Fibroblast of lung (primary cell): ENCODE measurements at regions not wholly inside any gene's neighbourhood (a gene's known extent, or its start where the extent isn't known, plus 50 kb on each side); places are given as distances from the start of the nearest gene placed in this dataset.

Experiments used
- DNase-seq, 2 donors: peaks; one replicate each; pipeline versions ENCODE4 v3.0.0 to v3.0.0-alpha.2; 2010; ENCODE audit warnings: low read depth in 2 of 2
- H2AFZ ChIP-seq: 2 replicates; pipeline ENCODE4 v1.5.1; 2012; ENCODE audit warnings: low read length, control low read depth, inconsistent platforms
- H3K27ac ChIP-seq: 2 replicates; pipeline ENCODE4 v1.5.1; 2011; ENCODE audit warnings: low read length, control low read depth; ENCODE audit not compliant: insufficient read depth
- H3K27me3 ChIP-seq: 2 replicates; pipeline ENCODE4 v1.5.1; 2011; ENCODE audit warnings: mild to moderate bottlenecking, low read length; ENCODE audit not compliant: control insufficient read depth, insufficient read depth
- H3K36me3 ChIP-seq: 2 replicates; pipeline ENCODE4 v1.5.1; 2011; ENCODE audit warnings: low read length; ENCODE audit not compliant: control insufficient read depth, insufficient read depth
- H3K4me1 ChIP-seq: 2 replicates; pipeline ENCODE4 v1.5.1; 2011; ENCODE audit warnings: low read length; ENCODE audit not compliant: control insufficient read depth, insufficient read depth; ENCODE audit errors: extremely low read depth
- H3K4me2 ChIP-seq: 2 replicates; pipeline ENCODE4 v1.5.1; 2011; ENCODE audit warnings: low read length, control low read depth; ENCODE audit not compliant: insufficient read depth; ENCODE audit errors: extremely low read depth
- H3K4me3 ChIP-seq, 4 experiments: fragments of 200-600 bp in 1 of 4; sonication (generic) in 1 of 4; replicated peaks in 1 of 4; 2 replicates each; pipeline ENCODE4 v1.5.1; 2011 to 2016; ENCODE audit warnings: low read length in 4 of 4, low read depth in 3 of 4, mild to moderate bottlenecking in 3 of 4, control low read depth in 2 of 4, inconsistent platforms in 1 of 4, mixed read lengths in 1 of 4; ENCODE audit not compliant: insufficient read depth in 1 of 4; ENCODE audit errors: control extremely low read depth in 1 of 4
- H3K79me2 ChIP-seq: 2 replicates; pipeline ENCODE4 v1.5.1; 2012; ENCODE audit warnings: mild to moderate bottlenecking, low read length, inconsistent platforms; ENCODE audit not compliant: control insufficient read depth, insufficient read depth
- H3K9ac ChIP-seq: 2 replicates; pipeline ENCODE4 v1.5.1; 2011; ENCODE audit warnings: mild to moderate bottlenecking, low read length, control low read depth; ENCODE audit not compliant: insufficient read depth
- H3K9me3 ChIP-seq: 2 replicates; pipeline ENCODE4 v1.5.1; 2012; ENCODE audit warnings: low read depth, low read length; ENCODE audit not compliant: control insufficient read depth, insufficient read depth
- H4K20me1 ChIP-seq: 2 replicates; pipeline ENCODE4 v1.5.1; 2011; ENCODE audit warnings: low read length; ENCODE audit not compliant: control insufficient read depth, insufficient read depth; ENCODE audit errors: extremely low read depth
- CTCF ChIP-seq, 2 donors: IDR thresholded peaks in 1 of 2; conservative IDR thresholded peaks in 1 of 2; 1 replicate in 1 of 2; 2 replicates in 1 of 2; pipeline ENCODE4 v1.5.1; 2011 to 2012; ENCODE audit warnings: low read length in 2 of 2, control low read depth in 1 of 2, inconsistent platforms in 1 of 2, low read depth in 1 of 2, mild to moderate bottlenecking in 1 of 2
- EZH2 ChIP-seq: IDR thresholded peaks from 2 replicates; pipeline ENCODE4 v1.5.1; 2012; ENCODE audit warnings: low read length, control low read depth, mild to moderate bottlenecking; ENCODE audit errors: missing control alignments

- no peaks in the 10 kb centered on the region for H3K9me3 ChIP-seq
- no peaks in the 10 kb centered on the region for H3K79me2 ChIP-seq
- H3K27me3 ChIP-seq = no peaks in the 10 kb centered on the region
- H3K4me2 ChIP-seq = no peak overlapping the region
- no peak for DNase-seq
- no peaks in the 10 kb centered on the region for H4K20me1 ChIP-seq
- H3K4me1 ChIP-seq = peaks cover 2% of the 10 kb centered on the region
- H2AFZ ChIP-seq = no peak overlapping the region
- H3K36me3 ChIP-seq = no peaks in the 10 kb centered on the region
- no peak overlapping the region for H3K9ac ChIP-seq
- no peak overlapping the region for H3K4me3 ChIP-seq
- no peak overlapping the region for H3K27ac ChIP-seq
- TF ChIP-seq EZH2 = no peak
- TF ChIP-seq CTCF (conservative IDR thresholded peaks at IDR 0.05 in 1 of 2, IDR thresholded peaks at IDR 0.05 in 1 of 2; ENCODE audit: low read depth in 1 of 2, low read length in 2 of 2) = no peak
Measured at GRCh38 chr2:176585291-176585690, 316.0 kb downstream of the MTX2 start.

- no peak overlapping the region for H3K4me3 ChIP-seq
- H2AFZ ChIP-seq = no peak overlapping the region
- H3K36me3 ChIP-seq = no peaks in the 10 kb centered on the region
- H3K79me2 ChIP-seq = no peaks in the 10 kb centered on the region
- H3K27me3 ChIP-seq = no peaks in the 10 kb centered on the region
- TF ChIP-seq CTCF (conservative IDR thresholded peaks at IDR 0.05 in 1 of 2, IDR thresholded peaks at IDR 0.05 in 1 of 2; ENCODE audit: low read depth in 1 of 2, low read length in 2 of 2) = no peak
- TF ChIP-seq EZH2 = no peak
- peaks cover 2% of the 10 kb centered on the region for H3K4me1 ChIP-seq
- no peaks in the 10 kb centered on the region for H4K20me1 ChIP-seq
- no peaks in the 10 kb centered on the region for H3K9me3 ChIP-seq
- DNase-seq = no peak
- no peak overlapping the region for H3K9ac ChIP-seq
- no peak overlapping the region for H3K4me2 ChIP-seq
- H3K27ac ChIP-seq = no peak overlapping the region
Measured at GRCh38 chr2:176585791-176586190, 316.5 kb downstream of the MTX2 start.

- TF ChIP-seq CTCF (conservative IDR thresholded peaks at IDR 0.05 in 1 of 2, IDR thresholded peaks at IDR 0.05 in 1 of 2; ENCODE audit: low read depth in 1 of 2, low read length in 2 of 2) (no peak), EZH2 (no peak)
- no peak for DNase-seq
- Histone ChIP-seq H3K9ac (no peak overlapping the region), H4K20me1 (no peaks in the 10 kb centered on the region), H3K36me3 (no peaks in the 10 kb centered on the region), H3K79me2 (no peaks in the 10 kb centered on the region), H3K27me3 (no peaks in the 10 kb centered on the region), H3K4me3 (no peak overlapping the region), H3K9me3 (no peaks in the 10 kb centered on the region), H2AFZ (no peak overlapping the region), H3K4me1 (peaks cover 2% of the 10 kb centered on the region), H3K27ac (no peak overlapping the region), H3K4me2 (no peak overlapping the region)
Measured at GRCh38 chr2:176589287-176589686, 320.0 kb downstream of the MTX2 start.
